Spinal cord (tissue), 9 donors: ENCODE measurements at regions not wholly inside any gene's neighbourhood (a gene's known extent, or its start where the extent isn't known, plus 50 kb on each side); places are given as distances from the start of the nearest gene placed in this dataset.

ENCODE experiments used
- DNase-seq, 6 donors: peaks; one replicate each; pipeline versions ENCODE4 v3.0.0 to v3.0.0-alpha.2; 2013 to 2015; ENCODE audit warnings: low spot score in 6 of 6, low read depth in 4 of 6
- H3K27ac ChIP-seq: one replicate; pipeline ENCODE4 v1.5.1; 2013; ENCODE audit warnings: low read depth, low read length, control low read depth
- H3K27me3 ChIP-seq: one replicate; pipeline ENCODE4 v1.6.1; 2013; ENCODE audit warnings: low read length; ENCODE audit not compliant: control insufficient read depth, insufficient read depth
- H3K36me3 ChIP-seq: one replicate; pipeline ENCODE4 v1.6.1; 2013; ENCODE audit warnings: low read length; ENCODE audit not compliant: control insufficient read depth, insufficient read depth
- H3K4me1 ChIP-seq: one replicate; pipeline ENCODE4 v1.6.1; 2013; ENCODE audit warnings: low read length; ENCODE audit not compliant: control insufficient read depth, insufficient read depth
- H3K4me3 ChIP-seq: one replicate; pipeline ENCODE4 v1.5.1; 2013; ENCODE audit warnings: low read depth, low read length, control low read depth
- H3K9me3 ChIP-seq: one replicate; pipeline ENCODE4 v1.6.1; 2013; ENCODE audit warnings: low read length; ENCODE audit not compliant: control insufficient read depth, insufficient read depth
- WGBS: methylation state at CpG from one replicate; pipeline ENCODE4 v1.1.5; 2013; ENCODE audit warnings: missing lambda C conversion rate; ENCODE audit not compliant: insufficient coverage; 5-methylcytosine and 5-hydroxymethylcytosine counted together
- donor health status: healthy.

GRCh38 chr13:67758975-67759374 lies 528.8 kb upstream of the PCDH9 start:
- no peaks in the 10 kb centered on the region for H3K27me3 ChIP-seq
- no peaks in the 10 kb centered on the region for H3K4me1 ChIP-seq
- no peak overlapping the region for H3K27ac ChIP-seq
- peak in 1 of 6 donors; percentile 9 for DNase-seq
- H3K36me3 ChIP-seq, result no peaks in the 10 kb centered on the region
- no peaks in the 10 kb centered on the region for H3K9me3 ChIP-seq
- no CpG with 5 or more reads among the region's 5 CpGs for WGBS
- H3K4me3 ChIP-seq, result no peak overlapping the region

GRCh38 chr13:67754012-67754411 lies 523.9 kb upstream of the PCDH9 start:
- Histone ChIP-seq H3K9me3 (no peaks in the 10 kb centered on the region), H3K4me3 (no peak overlapping the region), H3K36me3 (no peaks in the 10 kb centered on the region), H3K27ac (no peak overlapping the region), H3K27me3 (no peaks in the 10 kb centered on the region), H3K4me1 (no peaks in the 10 kb centered on the region)
- DNase-seq, result peak in 1 of 6 donors; percentile 9

- WGBS, result no CpG with 5 or more reads among the region's 1 CpG
- H3K27me3 ChIP-seq, result no peaks in the 10 kb centered on the region
These were observed 522.6 kb upstream of the PCDH9 start for GRCh38 chr13:67752759-67753158.

GRCh38 chr13:67742478-67742877 lies 512.3 kb upstream of the PCDH9 start:
- H3K4me3 ChIP-seq, result no peak overlapping the region
- no peaks in the 10 kb centered on the region for H3K27me3 ChIP-seq
- no peaks in the 10 kb centered on the region for H3K4me1 ChIP-seq
- H3K36me3 ChIP-seq, result no peaks in the 10 kb centered on the region
- DNase-seq, result peak in 1 of 6 donors; percentile 41
- no peak overlapping the region for H3K27ac ChIP-seq
- WGBS, result no CpG with 5 or more reads among the region's 2 CpGs
- H3K9me3 ChIP-seq, result no peaks in the 10 kb centered on the region

More at GRCh38 chr13:67752759-67753158, 522.6 kb upstream of the PCDH9 start:
- Histone ChIP-seq H3K4me1 (no peaks in the 10 kb centered on the region), H3K36me3 (no peaks in the 10 kb centered on the region), H3K27ac (no peak overlapping the region), H3K4me3 (no peak overlapping the region), H3K9me3 (peaks cover 2% of the 10 kb centered on the region)
- DNase-seq, result no peak

DNA sequence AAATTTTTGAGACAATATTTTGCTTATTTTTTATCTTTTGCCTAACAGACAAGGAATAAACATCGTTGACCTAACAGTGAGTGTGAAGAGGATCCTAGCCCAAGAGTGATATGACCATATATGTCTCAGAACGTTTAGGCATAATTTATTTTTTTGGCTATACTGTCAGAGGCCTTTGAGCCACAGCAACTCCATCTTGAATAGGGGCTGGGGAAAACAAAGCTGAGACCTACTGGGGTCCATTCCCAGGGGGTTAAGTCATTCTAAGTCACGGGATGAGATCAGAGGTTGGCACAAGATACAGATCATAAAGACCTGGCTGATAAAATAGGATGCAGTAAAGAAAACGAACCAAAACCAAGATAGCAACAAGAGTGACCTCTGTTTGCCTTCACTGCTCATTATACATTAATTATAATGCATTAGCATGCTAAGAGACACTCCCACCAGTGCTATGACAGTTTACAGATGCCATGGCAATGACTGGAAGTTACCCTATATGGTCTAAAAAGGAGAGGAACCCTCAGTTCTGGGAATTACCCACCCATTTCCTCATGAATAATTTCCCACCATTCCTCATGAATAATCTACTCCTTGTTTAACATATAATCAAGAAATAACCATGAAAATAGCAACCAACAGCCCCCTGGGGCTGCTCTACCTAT lies 510.9 kb upstream of the PCDH9 start:
- no peak overlapping the region for H3K27ac ChIP-seq
- 60% methylated on average over 1 of the region's 4 CpGs for WGBS

DNA sequence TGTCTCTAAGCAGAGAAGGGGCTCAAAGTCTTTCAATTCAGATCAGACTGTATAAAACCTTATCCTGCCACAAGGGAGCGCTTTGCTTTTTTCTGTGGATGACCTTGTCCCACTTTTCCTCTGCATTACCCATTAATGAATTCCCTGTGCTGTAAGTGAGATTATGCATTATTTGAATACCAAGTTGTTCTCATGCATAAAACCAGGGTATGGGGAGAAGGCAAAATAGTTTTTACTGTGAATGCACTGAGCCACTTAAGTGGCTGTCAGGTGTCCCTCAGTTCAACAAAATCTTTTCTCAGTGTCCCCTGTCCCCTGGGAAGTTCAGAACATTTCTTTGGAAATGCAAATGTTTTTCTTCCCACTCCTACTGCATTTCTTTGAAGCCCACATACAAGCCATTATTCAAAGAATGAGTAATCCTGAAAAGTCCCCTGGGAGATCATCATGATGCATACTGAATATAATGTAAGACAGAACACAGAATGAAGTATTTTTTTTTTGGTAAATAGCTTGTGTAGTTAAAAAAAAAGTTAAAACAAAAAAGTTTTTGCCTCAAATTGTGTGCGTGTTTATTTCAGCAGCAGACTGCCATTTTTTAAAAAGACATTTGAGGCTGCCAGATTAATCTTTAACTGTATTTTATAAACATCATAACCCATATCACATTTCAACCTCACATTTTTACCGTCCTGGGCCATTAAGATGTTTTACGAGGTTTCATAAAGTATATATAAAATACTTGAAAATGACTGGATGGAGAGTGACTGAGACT lies 506.7 kb upstream of the PCDH9 start:
- Histone ChIP-seq H3K27ac (peak overlapping the region; percentile 78), H3K4me3 (no peak overlapping the region), H3K36me3 (no peaks in the 10 kb centered on the region), H3K4me1 (peaks cover 4% of the 10 kb centered on the region), H3K27me3 (no peaks in the 10 kb centered on the region), H3K9me3 (no peaks in the 10 kb centered on the region)
- no CpG with 5 or more reads among the region's 4 CpGs for WGBS
- peak in 5 of 6 donors; percentile 22 to 82 (median 40) for DNase-seq

More for the DNA sequence above, 510.9 kb upstream of the PCDH9 start:
- H3K36me3 ChIP-seq, result no peaks in the 10 kb centered on the region
- no peaks in the 10 kb centered on the region for H3K4me1 ChIP-seq
- no peak for DNase-seq
- no peaks in the 10 kb centered on the region for H3K9me3 ChIP-seq
- no peak overlapping the region for H3K4me3 ChIP-seq
- no peaks in the 10 kb centered on the region for H3K27me3 ChIP-seq

DNA sequence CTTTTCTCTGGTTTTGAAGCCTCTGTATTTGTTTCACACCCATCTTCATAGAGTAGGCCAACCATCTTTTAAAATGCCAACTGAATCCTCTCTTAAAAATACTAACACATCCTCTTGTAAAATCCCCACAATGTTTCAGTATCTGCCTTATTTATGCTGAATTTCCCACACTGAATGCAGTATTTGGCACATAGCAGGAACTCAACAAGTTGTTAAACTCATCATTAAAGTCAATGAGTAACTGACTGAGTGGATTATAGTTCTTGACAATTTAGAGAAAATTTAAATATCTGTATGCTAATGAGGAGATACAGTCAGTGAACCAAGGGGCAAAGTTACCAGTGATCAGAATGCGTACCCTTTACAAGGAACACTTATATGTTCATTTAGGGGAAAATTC lies 505.5 kb upstream of the PCDH9 start:
- DNase-seq, result no peak
- peaks cover 4% of the 10 kb centered on the region for H3K4me1 ChIP-seq
- WGBS, result no CpG with 5 or more reads among the region's 1 CpG
- H3K9me3 ChIP-seq, result no peaks in the 10 kb centered on the region
- H3K27me3 ChIP-seq, result no peaks in the 10 kb centered on the region
- no peak overlapping the region for H3K4me3 ChIP-seq
- no peak overlapping the region for H3K27ac ChIP-seq
- no peaks in the 10 kb centered on the region for H3K36me3 ChIP-seq

GRCh38 chr13:67726979-67727378 lies 496.8 kb upstream of the PCDH9 start:
- H3K27ac ChIP-seq, result no peak overlapping the region
- DNase-seq, result no peak
- no peaks in the 10 kb centered on the region for H3K27me3 ChIP-seq
- H3K9me3 ChIP-seq, result peaks cover 4% of the 10 kb centered on the region
- H3K36me3 ChIP-seq, result no peaks in the 10 kb centered on the region
- 84% methylated on average over 2 of the region's 3 CpGs for WGBS
- no peak overlapping the region for H3K4me3 ChIP-seq
- no peaks in the 10 kb centered on the region for H3K4me1 ChIP-seq

DNA sequence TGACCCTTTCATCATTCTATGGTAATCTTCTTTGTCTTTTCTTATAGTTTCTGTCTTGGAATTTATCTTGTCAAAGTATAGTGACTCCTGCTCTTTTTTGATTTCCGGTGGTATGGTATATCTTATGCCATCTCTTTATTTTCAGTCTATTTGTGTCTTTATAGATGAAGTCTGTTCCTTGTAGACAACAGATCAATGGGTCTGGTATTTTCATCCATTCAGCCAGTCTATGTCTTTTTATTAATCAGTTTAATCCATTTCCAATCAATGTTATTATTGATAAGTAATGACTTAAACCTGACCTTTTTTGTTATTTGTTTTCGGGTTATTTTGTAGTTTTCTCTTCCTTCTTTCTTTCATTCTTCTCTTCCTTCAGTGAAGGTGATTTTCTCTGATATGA lies 495.9 kb upstream of the PCDH9 start:
- no peak for DNase-seq
- Histone ChIP-seq H3K36me3 (no peaks in the 10 kb centered on the region), H3K27ac (no peak overlapping the region), H3K9me3 (peaks cover 4% of the 10 kb centered on the region), H3K4me3 (no peak overlapping the region), H3K27me3 (no peaks in the 10 kb centered on the region), H3K4me1 (no peaks in the 10 kb centered on the region)
- whole genome bisulfite sequencing, result no CpG with 5 or more reads among the region's 2 CpGs

- Histone ChIP-seq H3K4me1 (no peaks in the 10 kb centered on the region), H3K9me3 (no peaks in the 10 kb centered on the region), H3K27ac (no peak overlapping the region), H3K27me3 (no peaks in the 10 kb centered on the region), H3K36me3 (no peaks in the 10 kb centered on the region), H3K4me3 (no peak overlapping the region)
- peak in 1 of 6 donors; percentile 5 for DNase-seq
- WGBS, result no CpG with 5 or more reads among the region's 1 CpG
These were observed 483.4 kb upstream of the PCDH9 start for GRCh38 chr13:67713571-67713970.
